ENCODE measurements at regions not wholly inside any gene's neighbourhood (a gene's known extent, or its start where the extent isn't known, plus 50 kb on each side); places are given as distances from the start of the nearest gene placed in this dataset.

DNA sequence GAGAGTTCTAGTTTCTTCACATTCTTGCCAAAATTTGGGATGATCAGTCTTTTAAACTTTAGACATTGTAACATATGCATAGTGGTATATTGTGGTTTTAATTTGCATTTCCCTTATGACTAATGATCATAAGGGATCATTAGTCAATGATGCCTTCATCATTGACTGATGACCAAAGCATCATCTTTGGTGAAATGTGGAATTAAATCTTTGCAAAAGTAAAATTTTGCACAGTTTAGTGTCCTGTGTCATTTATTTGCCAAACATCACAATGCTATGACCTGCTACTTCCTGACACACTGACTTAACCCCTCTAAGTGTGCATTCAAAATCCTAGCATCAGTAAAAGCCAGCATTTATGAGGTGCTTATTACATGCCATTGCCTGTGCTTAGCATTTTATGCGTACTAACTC lies 58.9 kb upstream of the SLC1A4 start:
- TF ChIP-seq, protein P1, sequence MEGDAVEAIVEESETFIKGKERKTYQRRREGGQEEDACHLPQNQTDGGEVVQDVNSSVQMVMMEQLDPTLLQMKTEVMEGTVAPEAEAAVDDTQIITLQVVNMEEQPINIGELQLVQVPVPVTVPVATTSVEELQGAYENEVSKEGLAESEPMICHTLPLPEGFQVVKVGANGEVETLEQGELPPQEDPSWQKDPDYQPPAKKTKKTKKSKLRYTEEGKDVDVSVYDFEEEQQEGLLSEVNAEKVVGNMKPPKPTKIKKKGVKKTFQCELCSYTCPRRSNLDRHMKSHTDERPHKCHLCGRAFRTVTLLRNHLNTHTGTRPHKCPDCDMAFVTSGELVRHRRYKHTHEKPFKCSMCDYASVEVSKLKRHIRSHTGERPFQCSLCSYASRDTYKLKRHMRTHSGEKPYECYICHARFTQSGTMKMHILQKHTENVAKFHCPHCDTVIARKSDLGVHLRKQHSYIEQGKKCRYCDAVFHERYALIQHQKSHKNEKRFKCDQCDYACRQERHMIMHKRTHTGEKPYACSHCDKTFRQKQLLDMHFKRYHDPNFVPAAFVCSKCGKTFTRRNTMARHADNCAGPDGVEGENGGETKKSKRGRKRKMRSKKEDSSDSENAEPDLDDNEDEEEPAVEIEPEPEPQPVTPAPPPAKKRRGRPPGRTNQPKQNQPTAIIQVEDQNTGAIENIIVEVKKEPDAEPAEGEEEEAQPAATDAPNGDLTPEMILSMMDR (IDR thresholded peaks at IDR 0.05): no peak
- TF ChIP-seq POLR2A (IDR thresholded peaks at IDR 0.05): no peak
